CD14-positive monocyte (primary cell): ENCODE measurements at regions not wholly inside any gene's neighbourhood (a gene's known extent, or its start where the extent isn't known, plus 50 kb on each side); places are given as distances from the start of the nearest gene placed in this dataset.

Experiments
- DNase-seq, 3 donors: peaks; one replicate each; pipeline ENCODE4 v3.0.0-alpha.2; 2011 to 2022
- H2AFZ ChIP-seq: 2 replicates; pipeline ENCODE4 v1.6.0; 2012; ENCODE audit warnings: mild to moderate bottlenecking, low read depth, low read length, inconsistent platforms; ENCODE audit not compliant: insufficient read depth, poor library complexity, severe bottlenecking
- H3K27ac ChIP-seq, 2 donors: 1 replicate in 1 of 2; 2 replicates in 1 of 2; pipeline ENCODE4 v1.5.1; 2012 to 2013; ENCODE audit warnings: low read length in 2 of 2, control low read depth in 1 of 2, inconsistent platforms in 1 of 2, low read depth in 1 of 2, mild to moderate bottlenecking in 1 of 2
- H3K27me3 ChIP-seq, 2 donors: one replicate each; pipeline versions ENCODE4 v1.6.0 to v1.6.1; 2011 to 2013; ENCODE audit warnings: low read length in 2 of 2; ENCODE audit not compliant: control insufficient read depth in 2 of 2, insufficient read depth in 2 of 2
- H3K36me3 ChIP-seq, 2 donors: replicated peaks in 1 of 2; 1 replicate in 1 of 2; 2 replicates in 1 of 2; pipeline versions ENCODE4 v1.5.1 to v1.6.1; 2012 to 2013; ENCODE audit warnings: low read length in 2 of 2, control low read depth in 1 of 2, inconsistent platforms in 1 of 2, mild to moderate bottlenecking in 1 of 2; ENCODE audit not compliant: insufficient read depth in 2 of 2, control insufficient read depth in 1 of 2
- H3K4me1 ChIP-seq, 2 donors: 1 replicate in 1 of 2; 2 replicates in 1 of 2; pipeline versions ENCODE4 v1.5.1 to v1.6.1; 2012 to 2013; ENCODE audit warnings: low read length in 2 of 2, control low read depth in 1 of 2, inconsistent platforms in 1 of 2, mild to moderate bottlenecking in 1 of 2, moderate library complexity in 1 of 2; ENCODE audit not compliant: insufficient read depth in 2 of 2, control insufficient read depth in 1 of 2
- H3K4me2 ChIP-seq: replicated peaks from 2 replicates; pipeline ENCODE3; 2012; ENCODE audit warnings: low read length, moderate library complexity, mild to moderate bottlenecking; ENCODE audit not compliant: poor library complexity, severe bottlenecking; ENCODE audit errors: extremely low read depth
- H3K4me3 ChIP-seq, 3 experiments: fragments of 200-600 bp in 1 of 3; sonication (generic) in 1 of 3; replicated peaks in 1 of 3; 1 replicate in 2 of 3; 2 replicates in 1 of 3; pipeline ENCODE4 v1.5.1; 2011 to 2013; ENCODE audit warnings: low read length in 3 of 3, mild to moderate bottlenecking in 3 of 3, control low read depth in 2 of 3, low read depth in 2 of 3, inconsistent platforms in 1 of 3, moderate library complexity in 1 of 3
- H3K79me2 ChIP-seq: 2 replicates; pipeline ENCODE4 v1.6.0; 2012; ENCODE audit warnings: mild to moderate bottlenecking, control low read depth, inconsistent platforms, low read length, moderate library complexity; ENCODE audit not compliant: insufficient read depth
- H3K9ac ChIP-seq: 2 replicates; pipeline ENCODE4 v1.6.0; 2017; ENCODE audit warnings: low read length, mild to moderate bottlenecking; ENCODE audit not compliant: insufficient read depth, poor library complexity, severe bottlenecking
- H3K9me3 ChIP-seq, 2 donors: replicated peaks in 1 of 2; 1 replicate in 1 of 2; 2 replicates in 1 of 2; pipeline versions ENCODE4 v1.5.1 to v1.6.1; 2012 to 2013; ENCODE audit warnings: low read length in 2 of 2, control low read depth in 1 of 2; ENCODE audit not compliant: control insufficient read depth in 1 of 2, insufficient read depth in 1 of 2
- H4K20me1 ChIP-seq: 2 replicates; pipeline ENCODE4 v1.6.0; 2012; ENCODE audit warnings: mild to moderate bottlenecking, low read length, control low read depth, moderate library complexity; ENCODE audit not compliant: insufficient read depth
- H3K27ac Mint-ChIP-seq, 7 donors: one replicate each; pipeline ENCODE4 v1.8.0; 2020; ENCODE audit warnings: mild to moderate bottlenecking in 7 of 7, mixed read lengths in 7 of 7, moderate library complexity in 6 of 7, inconsistent platforms in 2 of 7
- H3K27me3 Mint-ChIP-seq, 3 donors: one replicate each; pipeline ENCODE4 v1.8.0; 2021 to 2022; ENCODE audit warnings: low read depth in 3 of 3, mild to moderate bottlenecking in 3 of 3, mixed read lengths in 3 of 3, moderate library complexity in 3 of 3, inconsistent platforms in 1 of 3
- H3K36me3 Mint-ChIP-seq, 2 donors: one replicate each; pipeline ENCODE4 v1.8.0; 2020; ENCODE audit warnings: mixed read lengths in 2 of 2, inconsistent platforms in 1 of 2, mild to moderate bottlenecking in 1 of 2
- H3K4me1 Mint-ChIP-seq: one replicate; pipeline ENCODE4 v1.8.0; 2020; ENCODE audit warnings: mild to moderate bottlenecking, mixed read lengths
- H3K4me3 Mint-ChIP-seq, 2 donors: one replicate each; pipeline ENCODE4 v1.8.0; 2020; ENCODE audit warnings: mild to moderate bottlenecking in 2 of 2, mixed read lengths in 2 of 2, moderate library complexity in 1 of 2
- H3K9me3 Mint-ChIP-seq, 7 donors: one replicate each; pipeline ENCODE4 v1.8.0; 2020 to 2022; ENCODE audit warnings: mixed read lengths in 7 of 7, mild to moderate bottlenecking in 6 of 7, moderate library complexity in 6 of 7, inconsistent platforms in 2 of 7
- CTCF ChIP-seq: fragments of 200-600 bp; IDR thresholded peaks from one replicate; pipeline ENCODE4 v1.8.0; 2022; ENCODE audit warnings: antibody characterized with exemption, mild to moderate bottlenecking
- WGBS: methylation state at CpG from one replicate; pipeline ENCODE4 v1.1.5; 2013; ENCODE audit warnings: missing lambda C conversion rate; ENCODE audit not compliant: insufficient coverage; 5-methylcytosine and 5-hydroxymethylcytosine counted together
- intact Hi-C, 2 donors: fragments of 100-400 bp; cut with micrococcal nuclease; formaldehyde crosslinking; loops; one replicate each; pipeline versions ENCODE4 v1.15.0 to v1.15.1; 2023

- Mint-ChIP-seq H3K9me3 (peaks cover 0 to 2% (median 0%) of the 10 kb centered on the region in 7 donors), H3K27me3 (peaks cover 0 to 14% (median 4%) of the 10 kb centered on the region in 3 donors), H3K27ac (peak overlapping the region in 1 of 7 donors; percentile 4), H3K36me3 (no peaks in the 10 kb centered on the region), H3K4me3 (no peak overlapping the region), H3K4me1 (no peaks in the 10 kb centered on the region)
- intact Hi-C loops, result no loop called here
- H2AFZ ChIP-seq, result no peak overlapping the region
- H4K20me1 ChIP-seq, result no peaks in the 10 kb centered on the region
- H3K4me2 ChIP-seq, result no peak overlapping the region
- no peak for DNase-seq
- no peak for TF ChIP-seq CTCF
- no peak overlapping the region for H3K27ac ChIP-seq
- no peak overlapping the region for H3K4me3 ChIP-seq
- H3K4me1 ChIP-seq, result no peaks in the 10 kb centered on the region
- no peaks in the 10 kb centered on the region for H3K27me3 ChIP-seq
- no peaks in the 10 kb centered on the region for H3K36me3 ChIP-seq
- H3K9me3 ChIP-seq, result no peaks in the 10 kb centered on the region
- WGBS, result 82% methylated on average over 10 of the region's 11 CpGs
- no peaks in the 10 kb centered on the region for H3K79me2 ChIP-seq
- H3K9ac ChIP-seq, result no peak overlapping the region
Measured at GRCh38 chr15:98385752-98386381, 262.5 kb upstream of the IGF1R start.

GRCh38 chr15:98386561-98386960, 261.8 kb upstream of the IGF1R start:
- Histone ChIP-seq H3K4me1 (no peaks in the 10 kb centered on the region), H3K27ac (no peak overlapping the region), H3K9ac (no peak overlapping the region), H3K9me3 (no peaks in the 10 kb centered on the region), H2AFZ (no peak overlapping the region), H3K4me2 (no peak overlapping the region), H3K4me3 (no peak overlapping the region), H3K79me2 (no peaks in the 10 kb centered on the region), H3K36me3 (no peaks in the 10 kb centered on the region), H3K27me3 (no peaks in the 10 kb centered on the region), H4K20me1 (no peaks in the 10 kb centered on the region)
- Mint-ChIP-seq H3K36me3 (no peaks in the 10 kb centered on the region), H3K27ac (no peak overlapping the region), H3K4me1 (no peaks in the 10 kb centered on the region), H3K9me3 (peaks cover 0 to 2% (median 0%) of the 10 kb centered on the region in 7 donors), H3K4me3 (no peak overlapping the region), H3K27me3 (peaks cover 0 to 14% (median 4%) of the 10 kb centered on the region in 3 donors)
- intact Hi-C loops, result no loop called here
- 75% methylated on average over 2 of the region's 8 CpGs for WGBS
- no peak for TF ChIP-seq CTCF
- no peak for DNase-seq
